HFFc6 (cell line): ENCODE measurements at regions not wholly inside any gene's neighbourhood (a gene's known extent, or its start where the extent isn't known, plus 50 kb on each side); places are given as distances from the start of the nearest gene placed in this dataset.

ENCODE experiments used
- DNase-seq: peaks from one replicate; pipeline ENCODE4 v3.0.0-alpha.2; 2018
- H3K27ac Mint-ChIP-seq: 2 replicates; pipeline ENCODE4 v1.8.0; 2020; ENCODE audit warnings: mild to moderate bottlenecking, mixed read lengths
- H3K27me3 Mint-ChIP-seq: 2 replicates; pipeline ENCODE4 v1.8.0; 2021; ENCODE audit warnings: mild to moderate bottlenecking, moderate library complexity, mixed read lengths; ENCODE audit not compliant: insufficient read depth
- H3K36me3 Mint-ChIP-seq: 2 replicates; pipeline ENCODE4 v1.8.0; 2021; ENCODE audit warnings: low read depth, mixed read lengths
- H3K4me1 Mint-ChIP-seq: 2 replicates; pipeline ENCODE4 v1.8.0; 2020; ENCODE audit warnings: low read depth, mixed read lengths
- H3K4me3 Mint-ChIP-seq: 2 replicates; pipeline ENCODE4 v1.8.0; 2020; ENCODE audit warnings: mild to moderate bottlenecking, moderate library complexity, mixed read lengths
- H3K9me3 Mint-ChIP-seq: 2 replicates; pipeline ENCODE4 v1.8.0; 2020; ENCODE audit warnings: mild to moderate bottlenecking, mixed read lengths
- TF ChIP-seq, protein P1 (sequence below): fragments of 200-600 bp; sonication (generic); IDR thresholded peaks from 2 replicates; pipeline ENCODE4 v1.5.0; 2021; ENCODE audit warnings: antibody characterized with exemption, mild to moderate bottlenecking

DNA sequence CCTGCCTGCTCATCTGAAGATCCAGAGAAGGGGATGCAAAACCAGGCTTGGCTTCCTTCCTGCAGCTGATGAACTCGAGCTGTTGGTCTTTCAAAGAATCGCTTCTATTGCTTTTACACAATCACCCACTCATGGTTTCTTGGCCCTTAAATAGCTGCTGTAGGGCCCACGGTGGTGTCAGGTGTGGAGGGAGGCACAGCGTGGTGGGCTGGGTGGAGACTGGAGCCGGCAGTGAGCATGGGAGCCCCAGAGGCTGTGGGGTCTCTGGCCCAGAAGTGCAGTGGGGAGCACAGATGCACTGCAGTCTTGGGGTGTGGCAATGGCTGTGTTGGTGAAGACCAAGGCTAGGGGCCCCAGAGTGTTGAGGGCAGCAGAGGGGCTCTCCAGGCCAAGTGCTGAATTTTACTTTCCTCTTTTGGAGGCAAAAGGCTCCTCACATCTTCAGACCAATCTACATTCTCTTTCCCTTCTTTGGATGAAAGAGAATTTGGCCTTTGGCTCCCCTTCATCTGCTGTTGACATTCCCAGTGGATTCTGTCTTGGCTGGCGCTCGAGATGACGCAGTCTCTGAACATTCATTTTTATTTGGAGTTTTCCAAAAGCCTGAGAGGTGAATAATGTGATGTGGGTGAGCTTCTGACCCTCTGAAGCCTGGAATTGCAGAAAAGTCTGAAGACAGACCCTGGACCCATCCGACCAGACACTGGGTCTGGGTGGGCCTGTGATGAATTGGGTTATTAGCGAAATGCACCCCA lies 70.1 kb upstream of the ASB18 start:
- TF ChIP-seq, protein P1, sequence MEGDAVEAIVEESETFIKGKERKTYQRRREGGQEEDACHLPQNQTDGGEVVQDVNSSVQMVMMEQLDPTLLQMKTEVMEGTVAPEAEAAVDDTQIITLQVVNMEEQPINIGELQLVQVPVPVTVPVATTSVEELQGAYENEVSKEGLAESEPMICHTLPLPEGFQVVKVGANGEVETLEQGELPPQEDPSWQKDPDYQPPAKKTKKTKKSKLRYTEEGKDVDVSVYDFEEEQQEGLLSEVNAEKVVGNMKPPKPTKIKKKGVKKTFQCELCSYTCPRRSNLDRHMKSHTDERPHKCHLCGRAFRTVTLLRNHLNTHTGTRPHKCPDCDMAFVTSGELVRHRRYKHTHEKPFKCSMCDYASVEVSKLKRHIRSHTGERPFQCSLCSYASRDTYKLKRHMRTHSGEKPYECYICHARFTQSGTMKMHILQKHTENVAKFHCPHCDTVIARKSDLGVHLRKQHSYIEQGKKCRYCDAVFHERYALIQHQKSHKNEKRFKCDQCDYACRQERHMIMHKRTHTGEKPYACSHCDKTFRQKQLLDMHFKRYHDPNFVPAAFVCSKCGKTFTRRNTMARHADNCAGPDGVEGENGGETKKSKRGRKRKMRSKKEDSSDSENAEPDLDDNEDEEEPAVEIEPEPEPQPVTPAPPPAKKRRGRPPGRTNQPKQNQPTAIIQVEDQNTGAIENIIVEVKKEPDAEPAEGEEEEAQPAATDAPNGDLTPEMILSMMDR = no peak
- H3K4me1 Mint-ChIP-seq = no peaks in the 10 kb centered on the region
- no peak overlapping the region for H3K27ac Mint-ChIP-seq
- no peaks in the 10 kb centered on the region for H3K36me3 Mint-ChIP-seq
- peaks cover 21% of the 10 kb centered on the region for H3K9me3 Mint-ChIP-seq
- no peak for DNase-seq
- no peak overlapping the region for H3K4me3 Mint-ChIP-seq
- peaks cover 7% of the 10 kb centered on the region for H3K27me3 Mint-ChIP-seq

DNA sequence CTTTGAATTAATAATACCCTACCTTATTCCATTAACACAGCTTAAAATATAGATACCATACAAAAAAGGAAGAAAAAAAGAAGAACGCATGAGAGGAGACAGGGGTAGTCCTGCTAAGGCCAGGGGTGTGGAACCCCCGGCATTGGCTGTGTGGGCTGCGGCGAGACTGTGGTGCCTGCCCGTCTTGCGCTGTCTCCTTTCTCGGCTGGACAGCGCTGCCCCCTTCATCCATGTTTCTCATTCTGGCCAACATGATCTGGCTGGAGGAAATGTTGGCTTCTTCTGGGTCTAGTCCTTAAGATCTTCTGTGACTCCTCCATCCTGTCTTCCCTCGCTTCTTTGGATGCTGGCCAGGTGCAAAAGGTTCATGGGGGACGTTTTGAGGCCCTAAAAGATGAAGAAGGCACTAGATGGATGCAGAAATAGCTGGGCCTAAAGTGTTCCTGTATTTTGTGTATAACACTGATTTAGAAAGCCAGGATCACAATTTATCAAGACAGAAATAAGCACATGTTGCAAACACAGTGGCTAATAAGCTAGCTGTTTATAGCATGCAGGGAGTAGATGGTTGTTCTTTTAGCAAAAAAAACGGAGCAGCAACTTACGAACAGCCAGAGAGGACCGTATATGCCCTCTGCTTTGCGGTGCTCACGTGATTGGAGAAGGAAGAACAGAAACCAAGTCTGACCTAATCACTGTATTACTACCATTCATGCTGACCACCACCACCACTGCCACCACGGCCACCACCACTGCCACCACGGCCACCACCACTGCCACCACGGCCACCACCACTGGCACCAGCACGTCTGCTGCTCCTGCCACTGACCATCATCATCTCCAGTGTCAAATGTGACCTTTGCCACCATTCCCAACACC lies 71.7 kb upstream of the ASB18 start:
- Mint-ChIP-seq H3K27me3 (peaks cover 10% of the 10 kb centered on the region), H3K9me3 (peaks cover 21% of the 10 kb centered on the region), H3K4me3 (no peak overlapping the region)

DNA sequence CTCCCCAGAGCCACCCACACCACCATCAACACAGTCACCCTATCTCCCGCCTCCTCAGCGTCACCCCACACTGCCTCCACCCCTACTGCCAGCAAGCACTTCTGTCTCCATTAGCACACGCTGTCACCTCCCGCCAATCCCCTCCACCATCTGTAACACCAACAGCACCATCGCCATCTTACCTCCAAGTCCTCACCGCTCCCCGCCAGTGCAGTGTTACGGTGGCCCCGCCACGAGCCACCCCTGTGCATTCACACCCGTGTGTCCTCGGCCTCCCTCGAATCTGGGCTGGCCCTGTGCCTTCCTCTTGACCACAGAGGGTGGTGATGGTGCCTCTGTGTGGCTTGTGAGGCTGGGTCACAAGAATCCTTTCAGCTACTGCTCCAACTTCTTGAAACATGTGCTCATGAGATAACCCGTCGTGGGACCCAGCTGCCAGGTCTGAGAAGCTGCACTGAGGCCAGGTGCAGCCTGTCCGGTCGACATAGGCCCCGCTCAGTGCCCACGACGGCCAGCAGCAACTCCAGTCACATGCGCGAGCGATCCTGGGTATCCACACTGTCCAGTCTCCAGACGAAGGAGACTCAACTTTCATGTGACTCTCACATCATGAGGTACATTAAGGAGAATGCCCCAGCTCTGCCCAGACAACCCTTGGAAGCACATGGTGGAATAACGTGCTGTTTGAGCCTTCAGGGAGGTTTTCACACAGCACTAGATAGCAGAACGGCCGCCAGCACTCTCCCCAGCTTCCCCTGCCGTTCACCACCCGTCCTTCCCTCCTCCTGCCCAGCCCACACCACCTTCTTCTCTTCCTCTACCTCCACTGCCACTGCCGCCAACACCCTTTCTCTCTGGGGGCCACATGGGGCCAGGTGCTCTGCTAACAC lies 72.6 kb upstream of the ASB18 start:
- Mint-ChIP-seq H3K27me3 (peaks cover 10% of the 10 kb centered on the region), H3K4me1 (no peaks in the 10 kb centered on the region), H3K4me3 (no peak overlapping the region), H3K9me3 (peaks cover 21% of the 10 kb centered on the region), H3K27ac (no peak overlapping the region), H3K36me3 (no peaks in the 10 kb centered on the region)
- no peak for DNase-seq
- TF ChIP-seq, protein P1 = no peak

More for the DNA sequence above, 71.7 kb upstream of the ASB18 start:
- Mint-ChIP-seq H3K4me1 (no peaks in the 10 kb centered on the region), H3K36me3 (no peaks in the 10 kb centered on the region), H3K27ac (no peak overlapping the region)
- no peak for DNase-seq
- TF ChIP-seq, protein P1 = no peak

DNA sequence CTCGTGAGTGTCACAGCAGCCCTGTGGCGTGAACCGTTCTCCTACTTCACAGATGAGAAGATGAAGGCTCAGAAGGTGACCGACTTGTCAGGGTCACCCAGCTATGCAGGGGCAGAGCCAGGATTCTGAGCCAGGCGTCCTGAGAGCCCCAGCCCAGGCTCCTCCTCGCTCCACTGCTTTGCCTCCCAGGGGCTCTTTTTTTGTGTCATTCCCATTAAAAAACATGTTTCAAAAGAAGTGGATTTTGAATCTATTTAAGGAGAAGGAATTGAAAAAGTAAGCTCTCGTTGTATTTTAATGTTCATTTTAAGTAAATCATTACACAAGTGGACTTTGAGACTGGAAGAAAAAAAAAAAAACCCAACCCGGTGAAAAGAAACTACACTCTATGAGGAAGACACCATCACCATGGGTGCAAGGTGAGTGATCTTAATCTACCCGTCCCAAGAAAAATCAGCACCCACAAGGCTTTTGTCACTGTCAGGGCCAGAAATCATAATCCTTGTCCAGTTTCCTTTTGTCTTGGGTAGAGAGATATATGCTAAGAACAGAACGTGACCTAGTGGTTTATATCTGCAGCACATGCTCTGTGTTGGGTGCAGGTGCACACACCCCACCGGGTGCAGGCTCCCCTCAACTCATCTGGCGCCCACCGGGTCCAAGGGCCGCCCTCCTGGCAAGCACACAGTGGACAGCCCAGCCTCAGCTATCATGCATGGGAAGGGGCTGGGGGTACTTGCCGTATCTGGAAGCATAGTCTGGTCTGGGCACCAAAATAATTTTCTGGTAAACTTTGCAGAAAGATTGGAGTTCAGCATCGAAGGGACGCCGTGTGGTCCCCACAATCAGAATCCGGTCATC lies 73.5 kb upstream of the ASB18 start:
- TF ChIP-seq, protein P1 = no peak
- Mint-ChIP-seq H3K27ac (no peak overlapping the region), H3K27me3 (peaks cover 10% of the 10 kb centered on the region), H3K4me3 (no peak overlapping the region), H3K4me1 (no peaks in the 10 kb centered on the region), H3K9me3 (peaks cover 16% of the 10 kb centered on the region), H3K36me3 (no peaks in the 10 kb centered on the region)
- no peak for DNase-seq
